Vagina (tissue), 2 donors: ENCODE measurements at regions not wholly inside any gene's neighbourhood (a gene's known extent, or its start where the extent isn't known, plus 50 kb on each side); places are given as distances from the start of the nearest gene placed in this dataset.

Experiments
- CTCF ChIP-seq, 3 experiments: fragments of 450-650 bp in 2 of 3; fragments of 200-600 bp in 1 of 3; sonication (generic) in 1 of 3; IDR thresholded peaks; one replicate each; pipeline ENCODE4 v1.5.1; 2017 to 2019; ENCODE audit warnings: antibody characterized with exemption in 3 of 3, mild to moderate bottlenecking in 2 of 3, moderate library complexity in 2 of 3
- POLR2A ChIP-seq, 2 donors: fragments of 450-650 bp; IDR thresholded peaks; one replicate each; pipeline ENCODE4 v1.6.1; 2017; ENCODE audit warnings: antibody characterized with exemption in 2 of 2, mild to moderate bottlenecking in 2 of 2, moderate library complexity in 2 of 2
- POLR2AphosphoS5 ChIP-seq, 2 donors: sonication (generic); formaldehyde crosslinking; IDR thresholded peaks; one replicate each; pipeline ENCODE4 v1.9.0; 2017; ENCODE audit warnings: antibody characterized with exemption in 2 of 2, mild to moderate bottlenecking in 2 of 2, low read depth in 1 of 2; ENCODE audit not compliant: insufficient read depth in 1 of 2

- TF ChIP-seq CTCF (IDR thresholded peaks at IDR 0.05) (no peak), POLR2A (IDR thresholded peaks at IDR 0.05) (no peak), POLR2AphosphoS5 (IDR thresholded peaks at IDR 0.05; ENCODE audit: insufficient read depth in 1 of 2, low read depth in 1 of 2) (no peak)
Observed at GRCh38 chr22:48707763-48708557, 1119.7 kb downstream of the BRD1 start.
